Upper lobe of left lung (tissue), 6 donors: ENCODE measurements at regions not wholly inside any gene's neighbourhood (a gene's known extent, or its start where the extent isn't known, plus 50 kb on each side); places are given as distances from the start of the nearest gene placed in this dataset.

ENCODE experiments used
- ATAC-seq, 2 donors: fragments of 200-7000 bp; cut with Tn5 transposase; one replicate each; pipeline ENCODE4 v1.9.1; 2022; ENCODE audit warnings: mild to moderate bottlenecking in 2 of 2, moderate library complexity in 2 of 2; ENCODE audit not compliant: low FRiP score in 2 of 2
- DNase-seq, 2 donors: peaks; one replicate each; pipeline ENCODE4 v3.0.0-alpha.2; 2019 to 2020
- H3K27ac ChIP-seq, 4 donors: fragments of 200-600 bp; sonication (generic); one replicate each; pipeline ENCODE4 v1.5.1; 2016 to 2019
- H3K27me3 ChIP-seq, 4 donors: fragments of 200-600 bp; sonication (generic); one replicate each; pipeline ENCODE4 v1.5.1; 2017 to 2019
- H3K36me3 ChIP-seq, 4 donors: fragments of 200-600 bp; sonication (generic); one replicate each; pipeline ENCODE4 v1.5.1; 2016 to 2019
- H3K4me1 ChIP-seq, 4 donors: fragments of 200-600 bp; sonication (generic); one replicate each; pipeline ENCODE4 v1.5.1; 2018 to 2019
- H3K4me3 ChIP-seq, 4 donors: fragments of 200-600 bp; sonication (generic); one replicate each; pipeline ENCODE4 v1.5.1; 2017 to 2019; ENCODE audit warnings: mild to moderate bottlenecking in 2 of 4, moderate library complexity in 1 of 4
- H3K9me3 ChIP-seq, 4 donors: fragments of 200-600 bp; sonication (generic); one replicate each; pipeline ENCODE4 v1.5.1; 2018 to 2019
- CTCF ChIP-seq, 6 experiments: fragments of 450-650 bp in 4 of 6; fragments of 200-600 bp in 2 of 6; sonication (generic) in 2 of 6; IDR thresholded peaks; one replicate each; pipeline ENCODE4 v1.5.1; 2016 to 2019; ENCODE audit warnings: antibody characterized with exemption in 6 of 6
- EP300 ChIP-seq, 4 donors: sonication (generic); formaldehyde crosslinking; IDR thresholded peaks; one replicate each; pipeline ENCODE4 v1.5.1; 2017; ENCODE audit warnings: antibody characterized with exemption in 4 of 4, control low read depth in 2 of 4
- POLR2A ChIP-seq, 4 donors: fragments of 450-650 bp; IDR thresholded peaks; one replicate each; pipeline ENCODE4 v1.5.1; 2016 to 2017; ENCODE audit warnings: antibody characterized with exemption in 4 of 4, mild to moderate bottlenecking in 2 of 4
- POLR2AphosphoS5 ChIP-seq, 2 donors: sonication (generic); formaldehyde crosslinking; IDR thresholded peaks; one replicate each; pipeline ENCODE4 v1.5.1; 2017; ENCODE audit warnings: antibody characterized with exemption in 2 of 2
- WGBS, 2 donors: methylation state at CpG; one replicate each; pipeline ENCODE4 v1.1.5; 2017 to 2018; 5-methylcytosine and 5-hydroxymethylcytosine counted together
- donor health status: DM: no; HTN: no; CAD: no; lungs with moderate emphysema.
- donor health status: DM: no; HTN: yes; CAD: no; lungs with severe emphysema.

- H3K4me3 ChIP-seq, result no peak overlapping the region
- ATAC-seq (no peak), DNase-seq (no peak)
- H3K27ac ChIP-seq, result no peak overlapping the region
- no peaks in the 10 kb centered on the region for H3K27me3 ChIP-seq
- H3K4me1 ChIP-seq, result peaks cover 0 to 10% (median 0%) of the 10 kb centered on the region in 4 donors
- TF ChIP-seq EP300 (IDR thresholded peaks at IDR 0.05), result no peak
- no peak for TF ChIP-seq CTCF (IDR thresholded peaks at IDR 0.05)
- TF ChIP-seq POLR2AphosphoS5 (IDR thresholded peaks at IDR 0.05), result no peak
- TF ChIP-seq POLR2A (IDR thresholded peaks at IDR 0.05), result no peak
- no peaks in the 10 kb centered on the region for H3K9me3 ChIP-seq
- no peaks in the 10 kb centered on the region for H3K36me3 ChIP-seq
- 47 to 65% methylated on average over 4 of the region's 4 CpGs for WGBS, 2 donors
These were observed 145.7 kb downstream of the ACER2 start for GRCh38 chr9:19554529-19554928.

GRCh38 chr9:19553441-19553840, 144.6 kb downstream of the ACER2 start:
- ATAC-seq (no peak), DNase-seq (no peak)
- no peaks in the 10 kb centered on the region for H3K36me3 ChIP-seq
- H3K4me3 ChIP-seq, result no peak overlapping the region
- H3K27me3 ChIP-seq, result no peaks in the 10 kb centered on the region
- no peak overlapping the region for H3K27ac ChIP-seq
- TF ChIP-seq POLR2AphosphoS5 (IDR thresholded peaks at IDR 0.05) (no peak), POLR2A (IDR thresholded peaks at IDR 0.05) (no peak), CTCF (IDR thresholded peaks at IDR 0.05) (no peak), EP300 (IDR thresholded peaks at IDR 0.05) (no peak)
- no peaks in the 10 kb centered on the region for H3K9me3 ChIP-seq
- peaks cover 0 to 10% (median 0%) of the 10 kb centered on the region in 4 donors for H3K4me1 ChIP-seq

GRCh38 chr9:19552282-19553105, 143.7 kb downstream of the ACER2 start:
- 74 to 87% methylated on average over 3 of the region's 3 CpGs for WGBS, 2 donors
- no peak for DNase-seq

GRCh38 chr9:19551124-19551929, 142.5 kb downstream of the ACER2 start:
- DNase-seq (no peak), ATAC-seq (no peak)
- peaks cover 0 to 10% (median 0%) of the 10 kb centered on the region in 4 donors for H3K4me1 ChIP-seq
- H3K27me3 ChIP-seq, result no peaks in the 10 kb centered on the region
- no peak for TF ChIP-seq CTCF (IDR thresholded peaks at IDR 0.05)
- no peak for TF ChIP-seq POLR2A (IDR thresholded peaks at IDR 0.05)
- TF ChIP-seq POLR2AphosphoS5 (IDR thresholded peaks at IDR 0.05), result no peak
- TF ChIP-seq EP300 (IDR thresholded peaks at IDR 0.05), result no peak
- H3K27ac ChIP-seq, result no peak overlapping the region
- WGBS, 2 donors, result 13 to 30% methylated on average over 8 of the region's 8 CpGs
- H3K9me3 ChIP-seq, result no peaks in the 10 kb centered on the region
- H3K4me3 ChIP-seq, result peak overlapping the region in 1 of 4 donors; percentile 16
- H3K36me3 ChIP-seq, result no peaks in the 10 kb centered on the region

More at GRCh38 chr9:19552282-19553105, 143.7 kb downstream of the ACER2 start:
- no peak for TF ChIP-seq EP300 (IDR thresholded peaks at IDR 0.05)
- no peak for TF ChIP-seq CTCF (IDR thresholded peaks at IDR 0.05)
- TF ChIP-seq POLR2A (IDR thresholded peaks at IDR 0.05), result no peak
- TF ChIP-seq POLR2AphosphoS5 (IDR thresholded peaks at IDR 0.05), result no peak
- no peaks in the 10 kb centered on the region for H3K36me3 ChIP-seq
- no peaks in the 10 kb centered on the region for H3K9me3 ChIP-seq
- no peak for ATAC-seq
- H3K27ac ChIP-seq, result no peak overlapping the region
- H3K27me3 ChIP-seq, result no peaks in the 10 kb centered on the region
- H3K4me3 ChIP-seq, result no peak overlapping the region
- H3K4me1 ChIP-seq, result peaks cover 0 to 10% (median 0%) of the 10 kb centered on the region in 4 donors
